Activated B cell treated with CpG ODN at 0.5 μM for 24 hours (primary cell): ENCODE measurements at regions not wholly inside any gene's neighbourhood (a gene's known extent, or its start where the extent isn't known, plus 50 kb on each side); places are given as distances from the start of the nearest gene placed in this dataset.

Experiments
- ATAC-seq: fragments of 200-7000 bp; cut with Tn5 transposase; one replicate; pipeline ENCODE4 v1.10.0; 2021; ENCODE audit warnings: low read depth, mild to moderate bottlenecking, moderate library complexity
- CTCF ChIA-PET: fragments of 350-600 bp; sonication (Branson Sonifier 250); formaldehyde crosslinking; loops from one replicate; lab custom pipeline; 2021; ENCODE audit warnings: antibody characterized with exemption; lab: Charles Lee
- POLR2A ChIA-PET: fragments of 350-600 bp; sonication (Branson Sonifier 250); formaldehyde crosslinking; loops from one replicate; lab custom pipeline; 2021; ENCODE audit warnings: antibody characterized with exemption; lab: Charles Lee
- DNase-seq: peaks from one replicate; pipeline ENCODE4 v3.0.0; 2022
- H3K27ac Mint-ChIP-seq: one replicate; pipeline ENCODE4 v1.8.0; 2020; ENCODE audit warnings: mixed read lengths
- H3K27me3 Mint-ChIP-seq: one replicate; pipeline ENCODE4 v1.8.0; 2021; ENCODE audit warnings: mixed read lengths
- H3K36me3 Mint-ChIP-seq: one replicate; pipeline ENCODE4 v1.8.0; 2021; ENCODE audit warnings: low read depth, mixed read lengths
- H3K4me1 Mint-ChIP-seq: one replicate; pipeline ENCODE4 v1.8.0; 2021; ENCODE audit warnings: mixed read lengths
- H3K4me3 Mint-ChIP-seq: one replicate; pipeline ENCODE4 v1.8.0; 2020; ENCODE audit warnings: mild to moderate bottlenecking, mixed read lengths
- H3K9me3 Mint-ChIP-seq: one replicate; pipeline ENCODE4 v1.8.0; 2020; ENCODE audit warnings: mixed read lengths
- CTCF ChIP-seq: fragments of 200-600 bp; IDR thresholded peaks from one replicate; pipeline ENCODE4 v1.8.0; 2022; ENCODE audit warnings: antibody characterized with exemption, mild to moderate bottlenecking
- intact Hi-C: fragments of 100-400 bp; cut with micrococcal nuclease; formaldehyde crosslinking; loops from one replicate; pipeline ENCODE4 v1.15.1; 2024

- Mint-ChIP-seq H3K9me3 (peaks cover 5% of the 10 kb centered on the region), H3K36me3 (no peaks in the 10 kb centered on the region), H3K4me3 (no peak overlapping the region), H3K27me3 (no peaks in the 10 kb centered on the region), H3K27ac (no peak overlapping the region), H3K4me1 (no peaks in the 10 kb centered on the region)
- no peak for ATAC-seq
- CTCF ChIA-PET: no interaction called here
- POLR2A ChIA-PET: no interaction called here
- TF ChIP-seq CTCF: no peak
- DNase-seq: no peak
- intact Hi-C loops: no loop called here
These were observed 228.3 kb downstream of the MFSD1 start for GRCh38 chr3:159030138-159030670.

- H3K27me3 Mint-ChIP-seq: no peaks in the 10 kb centered on the region
- H3K36me3 Mint-ChIP-seq: no peaks in the 10 kb centered on the region
- H3K4me3 Mint-ChIP-seq: no peak overlapping the region
- CTCF ChIA-PET: no interaction called here
- TF ChIP-seq CTCF: no peak
- POLR2A ChIA-PET: no interaction called here
- ATAC-seq (no peak), DNase-seq (no peak)
- no peaks in the 10 kb centered on the region for H3K4me1 Mint-ChIP-seq
- H3K9me3 Mint-ChIP-seq: peaks cover 5% of the 10 kb centered on the region
- H3K27ac Mint-ChIP-seq: no peak overlapping the region
- intact Hi-C loops: no loop called here
These were observed 229.2 kb downstream of the MFSD1 start for GRCh38 chr3:159030886-159031679.

GRCh38 chr3:159032311-159032710, 230.5 kb downstream of the MFSD1 start:
- ATAC-seq (no peak), DNase-seq (no peak)
- no peaks in the 10 kb centered on the region for H3K4me1 Mint-ChIP-seq
- no peak overlapping the region for H3K27ac Mint-ChIP-seq
- CTCF ChIA-PET: no interaction called here
- TF ChIP-seq CTCF: no peak
- peaks cover 5% of the 10 kb centered on the region for H3K9me3 Mint-ChIP-seq
- intact Hi-C loops: no loop called here
- POLR2A ChIA-PET: no interaction called here
- H3K4me3 Mint-ChIP-seq: no peak overlapping the region
- H3K36me3 Mint-ChIP-seq: no peaks in the 10 kb centered on the region
- H3K27me3 Mint-ChIP-seq: no peaks in the 10 kb centered on the region

- no peak for DNase-seq
- peaks cover 7% of the 10 kb centered on the region for H3K9me3 Mint-ChIP-seq
- no peak for TF ChIP-seq CTCF
- intact Hi-C loops: no loop called here
- ATAC-seq: no peak
- no peaks in the 10 kb centered on the region for H3K36me3 Mint-ChIP-seq
- ChIA-PET POLR2A (no interaction called here), CTCF (no interaction called here)
- no peaks in the 10 kb centered on the region for H3K4me1 Mint-ChIP-seq
- no peaks in the 10 kb centered on the region for H3K27me3 Mint-ChIP-seq
- H3K4me3 Mint-ChIP-seq: no peak overlapping the region
- no peak overlapping the region for H3K27ac Mint-ChIP-seq
These were observed 236.6 kb downstream of the MFSD1 start for GRCh38 chr3:159038405-159038804.

GRCh38 chr3:159039286-159039685, 237.4 kb downstream of the MFSD1 start:
- no peaks in the 10 kb centered on the region for H3K4me1 Mint-ChIP-seq
- intact Hi-C loops: no loop called here
- no peak for TF ChIP-seq CTCF
- H3K27ac Mint-ChIP-seq: no peak overlapping the region
- ChIA-PET POLR2A (no interaction called here), CTCF (no interaction called here)
- ATAC-seq: no peak
- no peaks in the 10 kb centered on the region for H3K27me3 Mint-ChIP-seq
- no peak for DNase-seq
- no peaks in the 10 kb centered on the region for H3K36me3 Mint-ChIP-seq
- no peak overlapping the region for H3K4me3 Mint-ChIP-seq
- H3K9me3 Mint-ChIP-seq: peaks cover 3% of the 10 kb centered on the region
